ENCODE measurements at regions not wholly inside any gene's neighbourhood (a gene's known extent, or its start where the extent isn't known, plus 50 kb on each side); places are given as distances from the start of the nearest gene placed in this dataset.

DNA sequence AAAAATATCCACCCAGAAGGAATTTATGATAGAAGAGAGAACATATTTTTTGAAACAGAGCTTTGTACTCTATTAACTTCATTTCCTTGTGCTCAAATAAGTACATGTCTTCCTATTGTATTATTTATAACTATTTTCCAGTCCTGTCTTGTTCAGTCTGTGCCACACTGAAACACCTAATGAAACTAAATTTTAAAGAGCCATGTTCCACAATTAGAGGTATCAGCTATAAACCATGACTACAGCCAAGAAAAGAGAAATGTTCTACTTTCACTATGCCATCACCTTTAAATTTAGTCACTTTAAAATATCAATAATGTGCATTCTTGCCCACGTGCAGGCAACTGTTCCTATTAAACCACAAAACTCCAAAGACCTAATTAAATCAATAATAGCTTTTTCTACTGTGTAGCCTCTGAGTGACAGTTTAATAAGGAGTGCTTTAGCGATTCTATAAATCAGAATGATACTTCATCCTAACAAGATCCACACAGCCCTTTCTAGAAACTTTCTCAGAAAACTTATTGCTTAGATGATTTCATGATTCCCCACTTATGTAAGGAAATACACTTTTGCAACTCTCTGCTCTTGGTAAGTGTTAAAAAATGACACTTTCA is 404.9 kb upstream of the CHRM3 start:
- TF ChIP-seq, protein P1, sequence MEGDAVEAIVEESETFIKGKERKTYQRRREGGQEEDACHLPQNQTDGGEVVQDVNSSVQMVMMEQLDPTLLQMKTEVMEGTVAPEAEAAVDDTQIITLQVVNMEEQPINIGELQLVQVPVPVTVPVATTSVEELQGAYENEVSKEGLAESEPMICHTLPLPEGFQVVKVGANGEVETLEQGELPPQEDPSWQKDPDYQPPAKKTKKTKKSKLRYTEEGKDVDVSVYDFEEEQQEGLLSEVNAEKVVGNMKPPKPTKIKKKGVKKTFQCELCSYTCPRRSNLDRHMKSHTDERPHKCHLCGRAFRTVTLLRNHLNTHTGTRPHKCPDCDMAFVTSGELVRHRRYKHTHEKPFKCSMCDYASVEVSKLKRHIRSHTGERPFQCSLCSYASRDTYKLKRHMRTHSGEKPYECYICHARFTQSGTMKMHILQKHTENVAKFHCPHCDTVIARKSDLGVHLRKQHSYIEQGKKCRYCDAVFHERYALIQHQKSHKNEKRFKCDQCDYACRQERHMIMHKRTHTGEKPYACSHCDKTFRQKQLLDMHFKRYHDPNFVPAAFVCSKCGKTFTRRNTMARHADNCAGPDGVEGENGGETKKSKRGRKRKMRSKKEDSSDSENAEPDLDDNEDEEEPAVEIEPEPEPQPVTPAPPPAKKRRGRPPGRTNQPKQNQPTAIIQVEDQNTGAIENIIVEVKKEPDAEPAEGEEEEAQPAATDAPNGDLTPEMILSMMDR (IDR thresholded peaks at IDR 0.05), result no peak
- TF ChIP-seq POLR2AphosphoS5 (IDR thresholded peaks at IDR 0.05) (no peak), POLR2A (IDR thresholded peaks at IDR 0.05) (no peak)

Data from upper lobe of left lung (tissue), 4 donors.